B cell (primary cell): ENCODE measurements at regions not wholly inside any gene's neighbourhood (a gene's known extent, or its start where the extent isn't known, plus 50 kb on each side); places are given as distances from the start of the nearest gene placed in this dataset.
"Not testable (repeated sequence)": the region's sequence is repeated elsewhere in the genome, so short reads cannot be mapped to it uniquely, and the experiment has no call there.

Experiments
- EZH2 ChIP-seq: IDR thresholded peaks from 2 replicates; pipeline ENCODE4 v1.6.1; 2012; ENCODE audit warnings: borderline replicate concordance, low read depth, mild to moderate bottlenecking, moderate library complexity, low read length; ENCODE audit not compliant: insufficient read depth, poor library complexity, severe bottlenecking
- TF ChIP-seq, protein P1 (sequence below): fragments of 200-600 bp; IDR thresholded peaks from one replicate; pipeline ENCODE4 v1.8.0; 2022; ENCODE audit warnings: antibody characterized with exemption, mild to moderate bottlenecking

DNA sequence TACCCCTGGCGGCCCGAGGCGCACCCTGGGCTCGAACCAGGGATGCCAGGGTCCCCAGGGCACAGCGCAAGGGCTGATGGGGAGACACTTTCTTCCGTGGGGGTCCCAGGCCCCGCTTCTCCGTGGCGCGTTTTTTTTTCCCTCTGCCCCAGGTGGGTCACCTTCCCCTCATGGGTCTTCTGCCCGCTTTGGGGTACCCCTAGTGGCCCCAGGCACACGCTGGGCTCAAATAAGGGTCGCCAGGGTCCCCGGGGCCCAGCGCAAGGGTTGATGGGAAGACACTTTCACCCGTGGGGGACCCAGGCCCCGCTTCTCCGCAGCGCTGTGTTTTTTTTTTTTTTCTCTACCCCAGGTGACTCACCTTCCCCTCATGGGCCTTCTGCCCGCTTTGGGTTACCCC lies 163.3 kb upstream of the ZNG1F start:
- TF ChIP-seq, protein P1, sequence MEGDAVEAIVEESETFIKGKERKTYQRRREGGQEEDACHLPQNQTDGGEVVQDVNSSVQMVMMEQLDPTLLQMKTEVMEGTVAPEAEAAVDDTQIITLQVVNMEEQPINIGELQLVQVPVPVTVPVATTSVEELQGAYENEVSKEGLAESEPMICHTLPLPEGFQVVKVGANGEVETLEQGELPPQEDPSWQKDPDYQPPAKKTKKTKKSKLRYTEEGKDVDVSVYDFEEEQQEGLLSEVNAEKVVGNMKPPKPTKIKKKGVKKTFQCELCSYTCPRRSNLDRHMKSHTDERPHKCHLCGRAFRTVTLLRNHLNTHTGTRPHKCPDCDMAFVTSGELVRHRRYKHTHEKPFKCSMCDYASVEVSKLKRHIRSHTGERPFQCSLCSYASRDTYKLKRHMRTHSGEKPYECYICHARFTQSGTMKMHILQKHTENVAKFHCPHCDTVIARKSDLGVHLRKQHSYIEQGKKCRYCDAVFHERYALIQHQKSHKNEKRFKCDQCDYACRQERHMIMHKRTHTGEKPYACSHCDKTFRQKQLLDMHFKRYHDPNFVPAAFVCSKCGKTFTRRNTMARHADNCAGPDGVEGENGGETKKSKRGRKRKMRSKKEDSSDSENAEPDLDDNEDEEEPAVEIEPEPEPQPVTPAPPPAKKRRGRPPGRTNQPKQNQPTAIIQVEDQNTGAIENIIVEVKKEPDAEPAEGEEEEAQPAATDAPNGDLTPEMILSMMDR = not testable (repeated sequence)
- TF ChIP-seq EZH2 = not testable (repeated sequence)
